ENCODE measurements at regions not wholly inside any gene's neighbourhood (a gene's known extent, or its start where the extent isn't known, plus 50 kb on each side); places are given as distances from the start of the nearest gene placed in this dataset.

DNA sequence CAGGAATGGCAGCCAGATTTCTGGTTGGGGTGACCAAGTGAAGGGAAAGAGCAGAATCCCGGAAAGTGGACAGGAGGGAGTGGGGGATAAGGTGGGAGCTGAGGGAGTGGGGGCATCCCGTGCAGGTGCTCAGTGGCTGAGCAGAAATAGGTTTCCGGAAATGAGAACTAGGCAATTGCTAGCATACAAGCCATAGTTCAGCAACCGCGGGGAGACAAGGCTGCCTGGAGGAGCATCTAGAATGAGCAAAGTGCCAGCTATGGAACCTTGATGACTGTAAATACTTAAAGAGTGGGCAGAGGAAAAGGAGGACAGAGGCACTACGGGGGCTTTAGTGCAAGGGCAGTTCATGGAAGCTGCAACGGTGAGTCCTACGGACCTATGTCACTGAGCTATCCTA lies 220.2 kb downstream of the BCL11A start:
- H3K9me2 ChIP-seq (replicated peaks; ENCODE audit: insufficient read depth, low read length) = no peaks in the 10 kb centered on the region
- no peak overlapping the region for H3K9ac ChIP-seq (ENCODE audit: low read length)
- no peak overlapping the region for H3K27ac ChIP-seq (ENCODE audit: low read length)
- H4K20me1 ChIP-seq (ENCODE audit: insufficient read depth, low read length) = no peaks in the 10 kb centered on the region
- H3K79me2 ChIP-seq (ENCODE audit: low read length) = no peaks in the 10 kb centered on the region
- no peaks in the 10 kb centered on the region for H3K9me3 ChIP-seq (replicated peaks; ENCODE audit: insufficient read depth, low read length)
- H3F3A ChIP-seq (ENCODE audit: insufficient read depth, low read length) = no peaks in the 10 kb centered on the region
- no peak overlapping the region for H3K4me3 ChIP-seq (ENCODE audit: low read length)
- H3K27me3 ChIP-seq (replicated peaks; ENCODE audit: insufficient read depth, low read length) = no peaks in the 10 kb centered on the region
- TF ChIP-seq CTCF (IDR thresholded peaks at IDR 0.05; ENCODE audit: low read length) (no peak), EZH2 (optimal IDR thresholded peaks at IDR 0.05; ENCODE audit: low read depth, low read length) (no peak), EZH2phosphoT487 (IDR thresholded peaks at IDR 0.05; ENCODE audit: low read length) (no peak)
- H3K36me3 ChIP-seq (replicated peaks; ENCODE audit: insufficient read depth, low read length) = no peaks in the 10 kb centered on the region
- DNase-seq = no peak
- H3K4me1 ChIP-seq (ENCODE audit: low read length) = no peaks in the 10 kb centered on the region
- H2AFZ ChIP-seq (ENCODE audit: low read length) = no peak overlapping the region
- H3K4me2 ChIP-seq (ENCODE audit: low read depth, low read length) = no peak overlapping the region

GRCh38 chr2:60331115-60331809 lies 222.2 kb downstream of the BCL11A start:
- H4K20me1 ChIP-seq (ENCODE audit: insufficient read depth, low read length) = no peaks in the 10 kb centered on the region

DNA sequence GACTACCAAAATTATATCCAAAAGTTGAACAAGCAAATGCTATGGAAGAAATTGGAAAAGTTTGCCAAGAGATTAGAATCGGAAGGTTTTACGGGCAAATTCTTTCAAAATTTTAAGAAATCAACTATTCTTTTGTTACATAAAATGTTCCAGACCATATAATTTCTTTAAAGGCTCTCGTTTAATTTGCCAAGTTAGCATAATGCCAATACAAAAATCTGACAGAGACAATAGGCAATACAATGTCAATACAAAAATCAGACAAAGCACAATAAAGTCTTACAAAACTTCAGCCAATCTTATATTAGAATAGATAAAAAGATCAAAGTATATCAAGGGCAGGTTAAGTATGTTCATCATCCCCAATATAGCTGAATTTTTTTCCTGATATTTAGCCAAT lies 224.2 kb downstream of the BCL11A start:
- no peaks in the 10 kb centered on the region for H3K4me1 ChIP-seq (ENCODE audit: low read length)
- no peaks in the 10 kb centered on the region for H3K9me2 ChIP-seq (replicated peaks; ENCODE audit: insufficient read depth, low read length)
- no peak for DNase-seq
- no peaks in the 10 kb centered on the region for H4K20me1 ChIP-seq (ENCODE audit: insufficient read depth, low read length)
- no peaks in the 10 kb centered on the region for H3K9me3 ChIP-seq (replicated peaks; ENCODE audit: insufficient read depth, low read length)
- no peaks in the 10 kb centered on the region for H3K36me3 ChIP-seq (replicated peaks; ENCODE audit: insufficient read depth, low read length)
- no peak overlapping the region for H3K4me3 ChIP-seq (ENCODE audit: low read length)
- H3K27ac ChIP-seq (ENCODE audit: low read length) = no peak overlapping the region
- no peak overlapping the region for H3K4me2 ChIP-seq (ENCODE audit: low read depth, low read length)
- H3K27me3 ChIP-seq (replicated peaks; ENCODE audit: insufficient read depth, low read length) = no peaks in the 10 kb centered on the region
- no peak overlapping the region for H2AFZ ChIP-seq (ENCODE audit: low read length)
- no peak for TF ChIP-seq EZH2phosphoT487 (IDR thresholded peaks at IDR 0.05; ENCODE audit: low read length)
- no peak for TF ChIP-seq CTCF (IDR thresholded peaks at IDR 0.05; ENCODE audit: low read length)
- TF ChIP-seq EZH2 (optimal IDR thresholded peaks at IDR 0.05; ENCODE audit: low read depth, low read length) = no peak
- no peaks in the 10 kb centered on the region for H3F3A ChIP-seq (ENCODE audit: insufficient read depth, low read length)
- H3K79me2 ChIP-seq (ENCODE audit: low read length) = no peaks in the 10 kb centered on the region
- H3K9ac ChIP-seq (ENCODE audit: low read length) = no peak overlapping the region

More at GRCh38 chr2:60331115-60331809, 222.2 kb downstream of the BCL11A start:
- no peaks in the 10 kb centered on the region for H3F3A ChIP-seq (ENCODE audit: insufficient read depth, low read length)
- TF ChIP-seq EZH2phosphoT487 (IDR thresholded peaks at IDR 0.05; ENCODE audit: low read length) = no peak
- no peak for TF ChIP-seq EZH2 (optimal IDR thresholded peaks at IDR 0.05; ENCODE audit: low read depth, low read length)
- no peak for TF ChIP-seq CTCF (IDR thresholded peaks at IDR 0.05; ENCODE audit: low read length)
- H3K9ac ChIP-seq (ENCODE audit: low read length) = no peak overlapping the region
- no peaks in the 10 kb centered on the region for H3K36me3 ChIP-seq (replicated peaks; ENCODE audit: insufficient read depth, low read length)
- DNase-seq = no peak
- H3K79me2 ChIP-seq (ENCODE audit: low read length) = no peaks in the 10 kb centered on the region
- no peaks in the 10 kb centered on the region for H3K9me3 ChIP-seq (replicated peaks; ENCODE audit: insufficient read depth, low read length)
- no peaks in the 10 kb centered on the region for H3K9me2 ChIP-seq (replicated peaks; ENCODE audit: insufficient read depth, low read length)
- no peaks in the 10 kb centered on the region for H3K4me1 ChIP-seq (ENCODE audit: low read length)
- H2AFZ ChIP-seq (ENCODE audit: low read length) = no peak overlapping the region
- H3K4me3 ChIP-seq (ENCODE audit: low read length) = no peak overlapping the region
- no peak overlapping the region for H3K4me2 ChIP-seq (ENCODE audit: low read depth, low read length)
- H3K27me3 ChIP-seq (replicated peaks; ENCODE audit: insufficient read depth, low read length) = no peaks in the 10 kb centered on the region
- H3K27ac ChIP-seq (ENCODE audit: low read length) = no peak overlapping the region

Measured in MM.1S (cell line).